Nephron progenitor cell (in vitro differentiated cells): ENCODE measurements at regions not wholly inside any gene's neighbourhood (a gene's known extent, or its start where the extent isn't known, plus 50 kb on each side); places are given as distances from the start of the nearest gene placed in this dataset.

Experiments used
- DNase-seq: peaks from one replicate; pipeline ENCODE4 v3.0.0; 2021
- H3K27ac Mint-ChIP-seq: 2 replicates; pipeline ENCODE4 v1.8.0; 2021; ENCODE audit warnings: mild to moderate bottlenecking, moderate library complexity, mixed read lengths
- H3K27me3 Mint-ChIP-seq: 2 replicates; pipeline ENCODE4 v1.8.0; 2021; ENCODE audit warnings: mild to moderate bottlenecking, low read depth, mixed read lengths; ENCODE audit not compliant: poor library complexity
- H3K36me3 Mint-ChIP-seq: 2 replicates; pipeline ENCODE4 v1.8.0; 2021; ENCODE audit warnings: low read depth, mixed read lengths
- H3K4me1 Mint-ChIP-seq: 2 replicates; pipeline ENCODE4 v1.8.0; 2021; ENCODE audit warnings: mixed read lengths
- H3K4me3 Mint-ChIP-seq: 2 replicates; pipeline ENCODE4 v1.8.0; 2021; ENCODE audit warnings: mild to moderate bottlenecking, moderate library complexity, mixed read lengths
- H3K9me3 Mint-ChIP-seq: 2 replicates; pipeline ENCODE4 v1.8.0; 2021; ENCODE audit warnings: mild to moderate bottlenecking, moderate library complexity, mixed read lengths
- TF ChIP-seq, protein P1 (sequence below): fragments of 200-600 bp; sonication (generic); IDR thresholded peaks from 2 replicates; pipeline ENCODE4 v1.5.0; 2021; ENCODE audit warnings: antibody characterized with exemption

- Mint-ChIP-seq H3K4me1 (no peaks in the 10 kb centered on the region), H3K9me3 (peaks cover 16% of the 10 kb centered on the region), H3K27ac (no peak overlapping the region), H3K27me3 (no peaks in the 10 kb centered on the region), H3K36me3 (peaks cover 4% of the 10 kb centered on the region), H3K4me3 (no peak overlapping the region)
- TF ChIP-seq, protein P1, sequence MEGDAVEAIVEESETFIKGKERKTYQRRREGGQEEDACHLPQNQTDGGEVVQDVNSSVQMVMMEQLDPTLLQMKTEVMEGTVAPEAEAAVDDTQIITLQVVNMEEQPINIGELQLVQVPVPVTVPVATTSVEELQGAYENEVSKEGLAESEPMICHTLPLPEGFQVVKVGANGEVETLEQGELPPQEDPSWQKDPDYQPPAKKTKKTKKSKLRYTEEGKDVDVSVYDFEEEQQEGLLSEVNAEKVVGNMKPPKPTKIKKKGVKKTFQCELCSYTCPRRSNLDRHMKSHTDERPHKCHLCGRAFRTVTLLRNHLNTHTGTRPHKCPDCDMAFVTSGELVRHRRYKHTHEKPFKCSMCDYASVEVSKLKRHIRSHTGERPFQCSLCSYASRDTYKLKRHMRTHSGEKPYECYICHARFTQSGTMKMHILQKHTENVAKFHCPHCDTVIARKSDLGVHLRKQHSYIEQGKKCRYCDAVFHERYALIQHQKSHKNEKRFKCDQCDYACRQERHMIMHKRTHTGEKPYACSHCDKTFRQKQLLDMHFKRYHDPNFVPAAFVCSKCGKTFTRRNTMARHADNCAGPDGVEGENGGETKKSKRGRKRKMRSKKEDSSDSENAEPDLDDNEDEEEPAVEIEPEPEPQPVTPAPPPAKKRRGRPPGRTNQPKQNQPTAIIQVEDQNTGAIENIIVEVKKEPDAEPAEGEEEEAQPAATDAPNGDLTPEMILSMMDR: no peak
- no peak for DNase-seq
Observed at GRCh38 chr12:20119596-20120402, 248.5 kb upstream of the PDE3A start.

GRCh38 chr12:20120403-20120725 lies 248.0 kb upstream of the PDE3A start:
- Mint-ChIP-seq H3K27ac (no peak overlapping the region), H3K9me3 (peaks cover 16% of the 10 kb centered on the region), H3K4me1 (no peaks in the 10 kb centered on the region), H3K27me3 (no peaks in the 10 kb centered on the region), H3K36me3 (peaks cover 4% of the 10 kb centered on the region), H3K4me3 (no peak overlapping the region)
- no peak for DNase-seq
- TF ChIP-seq, protein P1: no peak

DNA sequence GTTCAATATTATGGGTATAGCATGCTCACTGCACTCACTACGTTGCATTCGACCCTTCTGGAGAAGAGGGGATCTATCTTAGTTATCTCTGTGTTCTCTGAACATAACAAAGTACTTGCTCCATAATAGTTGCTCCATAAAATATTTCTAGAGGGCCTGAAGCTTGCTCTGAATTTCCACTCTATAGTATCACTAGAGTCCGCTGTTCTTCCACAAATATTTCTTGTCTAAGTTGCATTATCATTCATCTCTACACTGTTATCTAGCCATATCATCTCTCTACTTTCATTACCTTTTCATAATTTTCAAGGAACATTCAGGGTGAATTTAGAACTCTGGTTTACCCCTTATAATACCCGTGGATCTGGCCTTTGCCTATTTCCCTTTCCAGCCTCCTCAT lies 246.1 kb upstream of the PDE3A start:
- no peak for DNase-seq
- Mint-ChIP-seq H3K36me3 (no peaks in the 10 kb centered on the region), H3K27ac (no peak overlapping the region), H3K4me3 (no peak overlapping the region), H3K4me1 (no peaks in the 10 kb centered on the region), H3K9me3 (peaks cover 1% of the 10 kb centered on the region), H3K27me3 (no peaks in the 10 kb centered on the region)
- TF ChIP-seq, protein P1: no peak

DNA sequence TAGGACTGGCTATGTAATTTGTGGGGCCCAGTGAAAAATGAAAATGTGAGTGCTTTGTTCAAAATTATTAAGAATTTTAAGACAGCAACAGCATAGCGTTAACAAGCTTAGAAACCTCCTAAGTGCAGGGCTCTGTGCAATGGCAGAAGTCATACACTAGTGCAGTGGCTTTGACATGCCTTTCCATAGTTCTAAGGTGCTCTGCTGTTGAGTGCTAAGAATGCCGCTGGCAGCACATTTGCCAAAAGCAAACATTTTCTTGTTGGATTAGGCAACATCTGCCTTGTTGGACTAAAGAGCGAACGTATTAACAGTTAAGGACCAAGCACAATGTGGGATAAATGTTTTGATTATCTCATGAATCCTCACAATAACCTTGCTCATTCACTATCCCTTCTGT lies 244.9 kb upstream of the PDE3A start:
- TF ChIP-seq, protein P1: no peak
- no peak for DNase-seq
- H3K4me1 Mint-ChIP-seq: no peaks in the 10 kb centered on the region
- H3K9me3 Mint-ChIP-seq: no peaks in the 10 kb centered on the region
- H3K27ac Mint-ChIP-seq: no peak overlapping the region
- H3K4me3 Mint-ChIP-seq: no peak overlapping the region
- H3K27me3 Mint-ChIP-seq: no peaks in the 10 kb centered on the region
- no peaks in the 10 kb centered on the region for H3K36me3 Mint-ChIP-seq

DNA sequence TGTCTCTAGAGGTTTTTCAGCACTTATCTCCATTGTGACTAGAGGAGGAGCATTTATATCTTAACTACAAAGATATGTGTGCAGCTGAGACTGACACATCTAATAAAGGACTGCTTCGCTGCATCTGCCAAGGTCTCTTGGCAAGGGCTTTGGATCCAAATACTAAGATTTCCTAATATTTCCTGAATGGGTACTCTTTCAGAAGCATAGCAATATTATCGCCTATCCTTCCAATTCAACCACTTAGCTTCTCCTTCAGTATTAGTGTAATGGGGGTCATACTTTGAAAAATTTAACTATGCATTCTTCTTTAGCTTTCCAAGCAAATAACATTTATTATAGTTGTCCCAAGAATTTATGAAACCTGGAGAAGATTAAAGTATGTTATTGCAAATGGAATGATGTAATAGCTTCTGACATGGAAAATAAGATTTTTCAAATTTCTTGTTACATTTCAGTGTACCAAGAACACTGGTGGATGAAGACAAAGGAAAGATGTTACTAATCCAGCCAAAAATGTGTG lies 243.0 kb upstream of the PDE3A start:
- Mint-ChIP-seq H3K4me1 (no peaks in the 10 kb centered on the region), H3K27me3 (no peaks in the 10 kb centered on the region), H3K36me3 (no peaks in the 10 kb centered on the region), H3K4me3 (no peak overlapping the region), H3K9me3 (no peaks in the 10 kb centered on the region), H3K27ac (no peak overlapping the region)
- DNase-seq: no peak
- TF ChIP-seq, protein P1: no peak

DNA sequence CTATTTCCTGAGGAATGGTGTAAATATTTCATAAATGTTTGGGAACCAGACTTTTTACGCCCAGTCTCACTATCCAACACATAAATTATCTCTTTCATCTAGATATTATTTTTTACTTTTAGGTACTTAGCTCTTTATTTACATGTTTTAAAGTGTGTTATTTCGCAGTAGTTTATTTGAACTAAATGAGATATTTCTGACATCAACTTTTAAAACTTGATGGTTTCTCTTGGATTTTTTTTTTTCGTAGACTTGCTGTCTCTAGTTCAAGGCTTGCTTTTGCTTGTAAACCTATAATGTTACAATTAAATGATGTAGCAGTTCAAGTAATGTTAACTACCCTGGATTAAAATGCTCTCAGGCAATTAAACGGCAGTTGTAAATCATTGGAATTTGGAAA lies 241.7 kb upstream of the PDE3A start:
- H3K36me3 Mint-ChIP-seq: no peaks in the 10 kb centered on the region
- TF ChIP-seq, protein P1: no peak
- no peak for DNase-seq
- no peaks in the 10 kb centered on the region for H3K4me1 Mint-ChIP-seq
- H3K4me3 Mint-ChIP-seq: no peak overlapping the region
- no peaks in the 10 kb centered on the region for H3K9me3 Mint-ChIP-seq
- H3K27ac Mint-ChIP-seq: no peak overlapping the region
- H3K27me3 Mint-ChIP-seq: no peaks in the 10 kb centered on the region
